ENCODE measurements at regions not wholly inside any gene's neighbourhood (a gene's known extent, or its start where the extent isn't known, plus 50 kb on each side); places are given as distances from the start of the nearest gene placed in this dataset.

- peaks cover 0 to 16% (median 6%) of the 10 kb centered on the region in 3 donors for H3K9me3 ChIP-seq
- H3K27ac ChIP-seq = no peak overlapping the region
- TF ChIP-seq, protein P1, sequence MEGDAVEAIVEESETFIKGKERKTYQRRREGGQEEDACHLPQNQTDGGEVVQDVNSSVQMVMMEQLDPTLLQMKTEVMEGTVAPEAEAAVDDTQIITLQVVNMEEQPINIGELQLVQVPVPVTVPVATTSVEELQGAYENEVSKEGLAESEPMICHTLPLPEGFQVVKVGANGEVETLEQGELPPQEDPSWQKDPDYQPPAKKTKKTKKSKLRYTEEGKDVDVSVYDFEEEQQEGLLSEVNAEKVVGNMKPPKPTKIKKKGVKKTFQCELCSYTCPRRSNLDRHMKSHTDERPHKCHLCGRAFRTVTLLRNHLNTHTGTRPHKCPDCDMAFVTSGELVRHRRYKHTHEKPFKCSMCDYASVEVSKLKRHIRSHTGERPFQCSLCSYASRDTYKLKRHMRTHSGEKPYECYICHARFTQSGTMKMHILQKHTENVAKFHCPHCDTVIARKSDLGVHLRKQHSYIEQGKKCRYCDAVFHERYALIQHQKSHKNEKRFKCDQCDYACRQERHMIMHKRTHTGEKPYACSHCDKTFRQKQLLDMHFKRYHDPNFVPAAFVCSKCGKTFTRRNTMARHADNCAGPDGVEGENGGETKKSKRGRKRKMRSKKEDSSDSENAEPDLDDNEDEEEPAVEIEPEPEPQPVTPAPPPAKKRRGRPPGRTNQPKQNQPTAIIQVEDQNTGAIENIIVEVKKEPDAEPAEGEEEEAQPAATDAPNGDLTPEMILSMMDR (IDR thresholded peaks at IDR 0.05) = no peak
- intact Hi-C loops (cut with DNase I; ENCODE audit: low total_unique reads) = no loop called here
- no peak for DNase-seq
- no peaks in the 10 kb centered on the region for H3K36me3 ChIP-seq
- H3K27me3 ChIP-seq = no peaks in the 10 kb centered on the region
- H3K4me1 ChIP-seq = no peaks in the 10 kb centered on the region
- no peak overlapping the region for H3K4me3 ChIP-seq
Measured at GRCh38 chr5:2238732-2239131, 356.0 kb upstream of the IRX4 start.

- DNase-seq = no peak
Measured at GRCh38 chr5:2227433-2227832, 344.7 kb upstream of the IRX4 start.

DNA sequence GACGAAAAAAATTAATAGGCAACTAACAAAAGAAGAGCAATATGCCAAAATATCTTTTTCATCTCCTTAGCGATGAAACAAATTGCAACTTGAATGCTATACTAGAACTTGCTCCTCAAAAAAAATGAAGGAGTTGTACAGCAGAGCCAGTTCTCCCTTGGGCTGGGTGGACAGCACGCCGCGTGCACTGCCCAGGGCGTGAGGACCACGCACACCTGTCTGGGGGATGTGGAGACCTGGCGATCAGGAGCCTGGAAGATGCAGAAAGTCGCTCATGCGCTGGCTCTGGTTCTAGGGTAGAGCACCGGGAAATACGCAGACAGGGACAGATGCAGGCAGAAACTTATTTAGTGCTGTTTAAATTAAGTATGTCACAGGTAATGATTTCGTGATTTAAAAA is 342.0 kb upstream of the IRX4 start:
- TF ChIP-seq, protein P1 (IDR thresholded peaks at IDR 0.05) = no peak
- Histone ChIP-seq H3K27me3 (no peaks in the 10 kb centered on the region), H3K27ac (no peak overlapping the region), H3K9me3 (no peaks in the 10 kb centered on the region), H3K4me3 (no peak overlapping the region), H3K36me3 (no peaks in the 10 kb centered on the region), H3K4me1 (no peaks in the 10 kb centered on the region)
- intact Hi-C loops (cut with DNase I; ENCODE audit: low total_unique reads) = no loop called here
- DNase-seq = no peak

More at GRCh38 chr5:2227433-2227832, 344.7 kb upstream of the IRX4 start:
- intact Hi-C loops (cut with DNase I; ENCODE audit: low total_unique reads) = no loop called here
- H3K4me1 ChIP-seq = no peaks in the 10 kb centered on the region
- no peaks in the 10 kb centered on the region for H3K36me3 ChIP-seq
- H3K27ac ChIP-seq = no peak overlapping the region
- H3K27me3 ChIP-seq = no peaks in the 10 kb centered on the region
- H3K9me3 ChIP-seq = no peaks in the 10 kb centered on the region
- H3K4me3 ChIP-seq = no peak overlapping the region
- TF ChIP-seq, protein P1 (IDR thresholded peaks at IDR 0.05) = no peak

DNA sequence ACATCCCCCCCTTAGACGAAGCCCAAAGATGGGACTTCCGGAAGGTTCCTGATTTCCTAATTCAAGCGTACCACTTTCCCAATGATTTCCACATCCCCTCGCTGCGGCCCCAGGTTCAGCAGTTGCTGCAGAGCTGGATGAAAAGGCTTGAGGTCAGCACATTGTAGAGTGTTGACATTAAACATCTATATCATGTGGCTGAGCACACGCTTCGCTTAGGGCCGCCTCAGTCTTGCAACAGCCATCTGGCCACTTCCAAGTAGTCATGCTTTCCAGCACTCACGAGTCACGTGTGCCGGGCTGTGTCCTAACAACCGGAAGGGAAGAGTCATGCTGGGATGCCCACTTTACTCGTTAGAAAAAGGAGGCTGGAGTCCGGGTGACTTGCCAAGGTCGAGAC is 340.6 kb upstream of the IRX4 start:
- intact Hi-C loops (cut with DNase I; ENCODE audit: low total_unique reads) = no loop called here
- Histone ChIP-seq H3K27ac (no peak overlapping the region), H3K4me1 (no peaks in the 10 kb centered on the region), H3K4me3 (no peak overlapping the region), H3K27me3 (no peaks in the 10 kb centered on the region), H3K9me3 (no peaks in the 10 kb centered on the region), H3K36me3 (no peaks in the 10 kb centered on the region)
- no peak for DNase-seq
- TF ChIP-seq, protein P1 (IDR thresholded peaks at IDR 0.05) = no peak

GRCh38 chr5:2222246-2222992 is 339.7 kb upstream of the IRX4 start:
- Histone ChIP-seq H3K9me3 (no peaks in the 10 kb centered on the region), H3K27me3 (no peaks in the 10 kb centered on the region), H3K4me3 (no peak overlapping the region), H3K4me1 (no peaks in the 10 kb centered on the region), H3K36me3 (no peaks in the 10 kb centered on the region), H3K27ac (no peak overlapping the region)
- intact Hi-C loops (cut with DNase I; ENCODE audit: low total_unique reads) = no loop called here
- TF ChIP-seq, protein P1 (IDR thresholded peaks at IDR 0.05) = no peak
- no peak for DNase-seq

Measured in tibial artery (tissue), 4 donors.